GM21390 (cell line): ENCODE measurements at regions not wholly inside any gene's neighbourhood (a gene's known extent, or its start where the extent isn't known, plus 50 kb on each side); places are given as distances from the start of the nearest gene placed in this dataset.
"Not testable (repeated sequence)": the region's sequence is repeated elsewhere in the genome, so short reads cannot be mapped to it uniquely, and the experiment has no call there.

Experiments
- ATAC-seq: cut with Tn5 transposase; IDR thresholded peaks from one replicate; pipeline ENCODE4 v1.9.1; 2021; ENCODE audit not compliant: unreplicated experiment

DNA sequence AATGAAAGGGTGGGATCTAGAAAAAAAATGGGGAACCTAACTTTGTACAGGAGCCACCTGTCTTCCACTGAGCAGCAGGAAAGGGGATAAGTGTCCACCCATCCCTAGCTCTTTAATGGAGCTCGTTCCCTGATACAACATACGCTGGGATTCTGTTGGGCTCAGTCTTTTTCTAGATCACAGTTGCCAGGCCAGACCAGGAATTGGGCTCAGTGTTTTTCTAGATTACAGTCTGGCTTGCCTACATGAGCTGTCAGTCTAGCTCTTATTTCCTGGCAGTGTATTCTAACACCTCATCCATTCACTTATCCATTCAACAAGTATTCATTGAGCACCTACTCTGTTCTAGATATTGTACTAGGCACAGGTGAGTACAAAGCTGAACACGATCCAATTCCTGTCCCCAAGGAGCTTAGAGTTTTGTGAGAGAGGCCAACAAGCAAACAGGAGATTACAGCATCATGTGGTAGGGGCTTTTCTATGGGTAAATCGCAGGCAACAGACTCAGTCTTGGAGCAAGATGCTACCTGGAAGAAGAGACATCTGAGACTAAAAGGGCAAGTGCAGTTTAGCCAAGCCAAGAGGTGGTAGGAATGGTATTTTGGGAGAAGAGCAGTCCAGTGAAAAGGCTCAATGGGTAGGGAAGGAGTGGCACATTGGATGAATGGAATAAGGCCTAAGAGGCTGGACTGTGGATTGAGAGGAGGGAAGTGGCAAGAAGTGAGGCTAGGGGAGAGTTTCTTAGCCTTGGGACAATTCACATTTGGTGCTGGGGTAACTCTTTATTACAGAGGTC lies 138.0 kb upstream of the HS3ST2 start:
- ATAC-seq: no peak

GRCh38 chr16:22677024-22677830 lies 136.7 kb upstream of the HS3ST2 start:
- no peak for ATAC-seq

DNA sequence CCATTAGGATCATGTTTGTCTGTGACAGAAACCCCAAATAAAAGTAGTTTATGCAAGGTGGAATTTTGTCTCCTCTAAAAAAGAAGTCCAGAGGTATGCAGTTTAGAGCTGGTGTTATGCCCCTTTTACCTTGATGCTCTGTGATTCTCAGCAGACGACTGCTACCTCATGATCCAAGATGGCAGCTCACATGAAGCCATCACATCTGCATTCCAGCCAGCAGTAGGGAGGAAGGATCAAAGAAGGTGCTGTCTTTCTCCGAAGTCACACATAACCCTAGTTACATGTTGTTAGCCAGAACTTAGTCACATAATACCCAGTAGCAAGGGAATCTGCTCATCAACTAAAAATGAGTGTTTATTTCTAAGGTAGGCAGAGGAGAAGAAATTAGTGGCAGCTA lies 135.7 kb upstream of the HS3ST2 start:
- ATAC-seq: no peak

DNA sequence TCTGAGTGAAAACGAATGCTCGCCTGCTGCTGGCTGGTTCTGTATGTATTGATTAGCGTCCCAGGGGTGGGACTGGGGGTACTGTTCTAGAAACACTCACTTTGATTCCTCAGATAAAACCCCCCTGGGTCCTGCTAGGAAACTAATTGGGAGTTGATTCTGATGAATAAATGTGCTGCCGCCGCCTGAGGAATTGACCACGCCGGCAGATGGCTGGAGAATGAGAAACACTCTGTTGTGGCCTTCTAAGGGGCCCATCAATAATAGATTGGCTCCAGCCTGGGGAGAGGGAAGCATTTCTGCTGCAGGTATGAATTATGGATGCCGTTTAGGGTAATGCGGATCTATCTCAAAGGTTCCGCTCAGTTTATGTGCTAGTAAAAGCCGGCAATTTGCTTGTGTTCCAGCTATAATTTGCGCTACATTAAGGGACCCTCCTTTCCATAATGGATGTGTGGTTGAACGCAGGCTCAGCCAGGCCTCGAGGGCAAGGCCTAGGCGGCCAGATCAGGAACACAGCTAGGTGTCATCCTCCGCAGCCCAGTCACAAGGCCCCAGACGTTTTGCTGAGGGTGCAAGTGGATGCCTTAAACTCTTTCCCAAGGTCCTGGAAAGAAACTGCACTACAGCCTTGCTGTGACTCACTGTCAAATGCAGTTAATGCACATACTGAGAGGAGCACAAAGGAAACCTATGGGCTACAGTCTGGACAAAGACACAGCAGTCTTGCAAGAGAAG lies 132.2 kb upstream of the HS3ST2 start:
- ATAC-seq: no peak

- ATAC-seq: no peak
Observed at GRCh38 chr16:22683258-22683657, 130.7 kb upstream of the HS3ST2 start.

- no peak for ATAC-seq
Observed at GRCh38 chr16:22683730-22684573, 130.0 kb upstream of the HS3ST2 start.

GRCh38 chr16:22684574-22685458 lies 129.1 kb upstream of the HS3ST2 start:
- ATAC-seq: no peak

- ATAC-seq: no peak
Observed at GRCh38 chr16:22685459-22685830, 128.5 kb upstream of the HS3ST2 start.

GRCh38 chr16:22687031-22687530 lies 126.9 kb upstream of the HS3ST2 start:
- ATAC-seq: no peak

GRCh38 chr16:22688463-22688862 lies 125.5 kb upstream of the HS3ST2 start:
- no peak for ATAC-seq

- no peak for ATAC-seq
Observed at GRCh38 chr16:22688930-22689329, 125.0 kb upstream of the HS3ST2 start.

DNA sequence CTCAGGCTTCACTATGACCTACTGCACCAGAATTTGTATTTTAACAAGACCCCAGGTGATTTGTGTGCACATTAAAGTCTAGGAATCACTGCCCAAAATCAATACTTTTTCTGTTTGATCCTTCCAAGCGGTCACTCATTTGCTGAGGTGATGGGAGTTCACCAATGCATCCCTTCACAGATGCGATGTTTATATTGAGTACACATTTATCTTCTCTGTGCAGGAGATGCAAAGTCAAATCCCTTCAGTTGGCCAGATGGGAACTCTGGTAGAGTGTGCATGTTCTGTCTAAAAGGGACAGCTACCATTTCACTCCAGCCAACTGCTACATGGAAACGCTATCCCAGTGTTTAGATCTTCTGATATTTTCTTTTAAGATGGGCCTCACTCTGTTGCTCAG lies 122.6 kb upstream of the HS3ST2 start:
- ATAC-seq: no peak

DNA sequence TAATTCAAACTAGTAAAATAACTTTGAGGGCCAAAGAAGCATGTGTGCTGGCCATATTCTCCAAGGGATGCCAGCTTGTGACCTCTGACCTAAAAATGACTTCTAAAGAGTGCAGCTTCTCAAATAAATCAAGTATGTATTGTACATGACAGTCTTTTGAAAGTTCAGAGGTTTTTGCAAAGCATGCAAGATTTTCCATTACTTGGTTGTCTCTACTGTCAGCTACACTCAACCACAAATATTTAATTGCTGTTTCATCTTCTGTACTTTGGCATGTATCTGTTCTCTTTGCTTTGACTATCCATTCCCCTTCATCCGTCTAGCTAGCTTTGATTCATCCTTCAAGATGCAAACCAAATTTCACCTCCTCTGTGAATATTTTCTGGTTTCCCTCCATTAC lies 121.9 kb upstream of the HS3ST2 start:
- ATAC-seq: no peak

DNA sequence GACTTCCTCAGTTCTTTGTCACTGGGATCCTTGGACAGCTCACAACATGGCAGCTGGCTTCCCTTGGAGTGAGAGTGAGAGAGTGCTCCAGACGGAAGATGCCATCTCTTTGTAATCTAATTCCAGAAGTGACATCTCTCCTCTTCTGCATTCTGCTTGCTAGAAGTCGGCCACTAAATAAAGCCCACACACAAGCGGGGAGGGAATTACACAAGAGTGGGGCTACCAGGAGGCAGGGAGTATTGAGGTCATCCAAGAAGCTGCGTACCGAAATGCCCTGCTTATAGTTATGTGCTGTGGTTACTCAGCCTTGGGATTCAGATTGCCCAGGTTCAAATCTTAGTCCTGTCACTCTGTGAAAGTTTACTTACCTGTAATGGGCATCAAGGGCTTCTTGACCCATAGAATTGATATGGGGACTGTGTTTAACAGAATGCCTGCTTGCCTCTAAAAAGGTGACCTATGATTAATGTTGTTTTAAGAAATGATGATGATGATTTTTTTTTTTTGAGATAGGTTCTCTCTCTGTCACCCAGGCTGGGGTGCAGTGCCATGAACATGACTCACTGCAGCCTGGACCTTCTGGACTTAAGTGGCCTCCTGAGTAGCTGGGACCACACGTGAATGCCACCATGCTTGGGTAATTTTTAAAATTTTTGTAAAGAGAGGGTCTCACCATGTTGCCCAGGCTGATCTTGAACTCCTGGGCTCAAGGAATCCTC lies 120.9 kb upstream of the HS3ST2 start:
- no peak for ATAC-seq

DNA sequence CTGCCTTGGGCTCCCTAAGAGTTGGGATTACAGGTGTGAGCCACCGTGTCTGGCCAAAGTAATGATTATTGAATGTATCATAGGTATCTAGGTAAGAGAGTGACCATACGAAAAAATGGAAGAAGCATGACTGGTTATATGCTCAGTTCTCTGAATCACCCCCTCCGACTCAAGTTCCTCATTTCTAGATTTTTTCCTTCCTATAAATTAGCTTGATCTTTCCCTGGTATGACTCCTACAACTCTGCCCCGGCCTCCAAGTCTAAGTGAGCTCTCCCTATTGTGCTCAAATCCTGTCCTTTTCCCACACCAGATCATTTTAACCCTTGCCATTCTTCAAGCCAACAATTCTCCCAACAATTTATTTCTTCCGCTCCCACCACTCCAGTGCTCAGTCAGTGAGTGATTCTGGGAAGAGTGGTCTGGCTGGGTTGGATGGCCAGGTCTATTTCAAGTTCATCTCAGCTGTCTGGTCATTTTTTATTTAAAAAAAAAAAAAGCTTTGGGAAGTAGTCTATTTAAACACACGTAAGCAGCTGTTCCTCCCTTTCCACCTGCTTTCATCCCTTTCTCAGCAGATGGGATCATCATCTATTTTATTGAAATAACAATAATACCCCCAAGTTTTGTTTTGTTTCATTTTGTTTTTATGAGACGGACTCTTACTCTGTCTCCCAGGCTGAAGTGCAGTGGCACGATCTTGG lies 120.2 kb upstream of the HS3ST2 start:
- ATAC-seq: no peak

DNA sequence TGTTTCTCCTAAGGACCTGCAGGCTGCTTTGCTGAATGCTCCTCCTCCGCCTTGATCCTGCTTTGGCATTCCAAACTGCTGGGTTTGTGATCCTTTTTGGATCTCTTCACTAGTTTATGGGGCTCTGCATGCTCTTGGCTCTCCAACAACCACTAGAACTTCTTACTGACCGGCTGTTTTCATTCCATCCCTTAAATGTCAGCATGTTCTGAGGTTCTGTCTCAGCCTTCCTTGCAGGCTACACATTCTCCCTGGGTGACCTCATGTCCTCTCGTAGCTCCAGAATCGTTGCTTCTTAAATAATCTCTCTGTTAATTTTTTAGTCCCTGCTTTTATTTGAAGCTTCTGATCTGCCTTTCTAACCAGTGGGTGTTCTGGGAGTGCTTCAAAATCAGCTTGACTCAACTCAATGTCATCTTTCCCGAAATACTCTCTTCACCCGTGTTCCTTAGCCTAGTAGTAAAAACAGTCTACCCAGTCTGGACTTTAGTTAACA lies 119.0 kb upstream of the HS3ST2 start:
- no peak for ATAC-seq

DNA sequence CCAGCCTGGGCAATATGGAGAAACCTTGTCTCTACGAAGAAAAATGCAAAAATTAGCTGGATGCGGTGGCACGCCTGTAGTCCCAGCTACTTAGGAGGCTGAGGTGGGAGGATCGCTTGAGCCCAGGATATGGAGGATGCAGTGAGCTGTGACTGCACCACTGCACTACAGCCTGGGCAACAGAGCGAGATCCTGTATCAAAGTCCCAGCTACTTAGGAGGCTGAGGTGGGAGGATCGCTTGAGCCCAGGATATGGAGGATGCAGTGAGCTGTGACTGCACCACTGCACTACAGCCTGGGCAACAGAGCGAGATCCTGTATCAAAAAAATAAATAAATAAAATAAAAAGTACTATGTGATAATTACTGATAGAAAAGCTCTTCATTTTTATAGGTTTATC lies 118.2 kb upstream of the HS3ST2 start:
- ATAC-seq: not testable (repeated sequence)

GRCh38 chr16:22699356-22699755 lies 114.6 kb upstream of the HS3ST2 start:
- no peak for ATAC-seq
